ENCODE measurements at regions not wholly inside any gene's neighbourhood (a gene's known extent, or its start where the extent isn't known, plus 50 kb on each side); places are given as distances from the start of the nearest gene placed in this dataset.
A peak's percentile ranks its signal among the peaks of the same experiment; 100 is the strongest.

- peak overlapping the region in 1 of 2 donors; percentile 10 for H3K4me3 ChIP-seq
Measured at GRCh38 chr14:96741151-96741977, 55.8 kb upstream of the VRK1 start.

DNA sequence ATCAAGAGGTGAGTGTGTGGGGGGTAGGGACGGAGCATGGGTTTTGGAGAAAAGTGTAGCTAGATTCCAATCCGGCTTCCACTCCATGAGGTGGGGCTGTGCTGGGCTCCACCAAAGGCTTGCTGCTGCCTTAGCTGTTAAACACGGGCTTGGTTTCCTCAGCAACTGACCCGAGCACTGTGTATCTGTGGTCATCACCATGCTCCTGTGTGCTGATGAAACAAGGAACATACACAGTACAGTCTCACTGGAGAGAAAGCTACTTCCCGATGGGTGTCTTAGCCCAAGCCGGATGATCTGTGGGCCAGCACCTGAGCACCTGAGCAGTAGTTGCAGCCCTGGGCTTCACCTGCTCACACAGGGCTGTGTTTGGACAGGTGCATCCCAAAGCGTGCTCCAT lies 52.9 kb upstream of the VRK1 start:
- no peaks in the 10 kb centered on the region for H3K36me3 ChIP-seq (replicated peaks in 1 of 2; ENCODE audit: insufficient read depth in 1 of 2, low read depth in 2 of 2)
- no peaks in the 10 kb centered on the region for H3K27me3 ChIP-seq
- TF ChIP-seq POLR2A (IDR thresholded peaks at IDR 0.05) (no peak), CTCF (IDR thresholded peaks at IDR 0.05) (no peak)
- H3K4me3 ChIP-seq = no peak overlapping the region
- 45 to 50% methylated on average over 4 to 7 of the region's 7 CpGs for WGBS, 2 donors
- DNase-seq (no peak), ATAC-seq (no peak)
- peaks cover 8% of the 10 kb centered on the region for H3K4me1 ChIP-seq
- intact Hi-C loops (cut with DNase I) = loop anchor here (10.0 kb wide), 1 partner anchor 159 kb away; no protein-coding TSS in a partner anchor
- no peak overlapping the region for H3K27ac ChIP-seq
- H3K9me3 ChIP-seq = no peaks in the 10 kb centered on the region

More at GRCh38 chr14:96741151-96741977, 55.8 kb upstream of the VRK1 start:
- no peaks in the 10 kb centered on the region for H3K27me3 ChIP-seq
- ATAC-seq (peak; percentile 82), DNase-seq (peak; percentile 54 to 67 (median 60))
- no peak for TF ChIP-seq POLR2A (IDR thresholded peaks at IDR 0.05)
- TF ChIP-seq CTCF (IDR thresholded peaks at IDR 0.05) = peak; percentile 75 to 96 (median 84)
- intact Hi-C loops (cut with DNase I) = loop anchor here (10.0 kb wide), 1 partner anchor 157 kb away; no protein-coding TSS in a partner anchor
- H3K36me3 ChIP-seq (replicated peaks in 1 of 2; ENCODE audit: insufficient read depth in 1 of 2, low read depth in 2 of 2) = no peaks in the 10 kb centered on the region
- H3K4me1 ChIP-seq = peaks cover 8% of the 10 kb centered on the region
- WGBS, 2 donors = 5 to 10% methylated on average over 18 to 55 of the region's 62 CpGs
- no peak overlapping the region for H3K27ac ChIP-seq
- H3K9me3 ChIP-seq = no peaks in the 10 kb centered on the region

- 38 to 78% methylated on average over 4 of the region's 4 CpGs for WGBS, 2 donors
- intact Hi-C loops (cut with DNase I) = loop anchor here (10.0 kb wide), 1 partner anchor 161 kb away; no protein-coding TSS in a partner anchor
- no peaks in the 10 kb centered on the region for H3K9me3 ChIP-seq
- no peaks in the 10 kb centered on the region for H3K36me3 ChIP-seq (replicated peaks in 1 of 2; ENCODE audit: insufficient read depth in 1 of 2, low read depth in 2 of 2)
- TF ChIP-seq POLR2A (IDR thresholded peaks at IDR 0.05) (no peak), CTCF (IDR thresholded peaks at IDR 0.05) (no peak)
- no peak overlapping the region for H3K4me3 ChIP-seq
- no peak overlapping the region for H3K27ac ChIP-seq
- no peaks in the 10 kb centered on the region for H3K27me3 ChIP-seq
- H3K4me1 ChIP-seq = peaks cover 8% of the 10 kb centered on the region
- no peak for ATAC-seq
- DNase-seq = no peak
Measured at GRCh38 chr14:96745500-96746051, 51.6 kb upstream of the VRK1 start.

DNA sequence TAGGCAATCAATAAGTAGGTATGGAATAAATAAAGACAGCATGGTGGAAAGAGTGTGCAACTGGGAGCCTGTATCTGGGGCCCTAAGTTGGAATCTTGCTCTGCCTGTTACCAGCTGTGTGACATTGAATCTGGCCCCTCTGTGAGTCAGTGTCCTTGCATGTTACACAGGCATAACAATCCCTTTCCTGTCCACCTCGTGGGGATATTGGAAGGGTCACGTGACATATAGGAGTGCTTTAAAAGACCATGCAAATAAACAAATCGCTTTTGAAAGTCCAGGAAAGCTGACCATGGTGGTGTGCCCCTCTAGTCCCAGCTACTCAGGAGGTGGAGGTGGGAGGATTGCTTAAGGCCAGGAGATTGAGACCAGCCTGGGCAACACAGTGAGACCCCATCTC lies 51.1 kb upstream of the VRK1 start:
- ATAC-seq (no peak), DNase-seq (no peak)
- Histone ChIP-seq H3K27me3 (no peaks in the 10 kb centered on the region), H3K27ac (no peak overlapping the region), H3K36me3 (replicated peaks in 1 of 2; ENCODE audit: insufficient read depth in 1 of 2, low read depth in 2 of 2) (no peaks in the 10 kb centered on the region), H3K4me3 (no peak overlapping the region), H3K9me3 (no peaks in the 10 kb centered on the region), H3K4me1 (peaks cover 7% of the 10 kb centered on the region)
- intact Hi-C loops (cut with DNase I) = loop anchor here (10.0 kb wide), 1 partner anchor 161 kb away; no protein-coding TSS in a partner anchor
- TF ChIP-seq POLR2A (IDR thresholded peaks at IDR 0.05) (no peak), CTCF (IDR thresholded peaks at IDR 0.05) (no peak)
- WGBS, 2 donors = 20 to 42% methylated on average over 3 of the region's 3 CpGs

Measured in body of pancreas (tissue), 4 donors.